ENCODE measurements at regions not wholly inside any gene's neighbourhood (a gene's known extent, or its start where the extent isn't known, plus 50 kb on each side); places are given as distances from the start of the nearest gene placed in this dataset.
A peak's percentile ranks its signal among the peaks of the same experiment; 100 is the strongest.
"Not testable (repeated sequence)": the region's sequence is repeated elsewhere in the genome, so short reads cannot be mapped to it uniquely, and the experiment has no call there.

DNA sequence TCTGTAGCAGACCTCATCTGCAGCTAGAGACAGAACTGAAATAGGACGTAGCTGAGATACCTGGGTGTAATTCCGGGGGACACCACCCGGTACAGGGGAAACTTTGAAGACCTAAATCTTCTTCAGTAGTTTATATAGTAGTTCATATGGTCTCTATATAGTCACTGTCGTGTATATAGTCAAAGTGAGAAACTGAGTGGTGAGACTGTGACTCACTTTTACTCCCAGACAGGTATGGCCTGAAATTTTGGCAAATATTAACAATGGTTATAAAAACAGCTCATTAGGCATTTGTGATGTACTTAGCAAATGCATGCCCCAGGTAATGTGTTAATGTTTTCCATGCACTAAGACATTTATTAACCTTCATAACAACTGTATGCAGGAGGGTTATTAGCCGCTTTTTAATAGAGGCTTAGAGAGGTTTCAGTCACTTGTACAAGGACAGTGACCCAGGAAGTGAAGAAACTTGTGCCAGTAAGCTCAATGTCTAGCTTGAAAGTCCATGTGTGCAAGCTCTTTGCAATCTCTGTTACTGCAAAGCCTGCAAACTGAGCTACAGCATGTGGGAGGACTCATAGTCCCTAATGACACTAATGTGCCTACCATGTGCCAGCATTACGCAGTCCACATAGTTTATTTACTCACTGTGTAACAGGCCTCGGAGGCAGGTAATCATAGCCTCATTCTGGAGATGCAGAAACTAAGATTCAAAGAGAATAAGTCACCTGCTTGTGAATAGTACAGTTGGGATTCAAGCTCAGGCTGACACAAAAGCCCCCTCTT lies 165.4 kb upstream of the CHD6 start:
- DNase-seq, result no peak

DNA sequence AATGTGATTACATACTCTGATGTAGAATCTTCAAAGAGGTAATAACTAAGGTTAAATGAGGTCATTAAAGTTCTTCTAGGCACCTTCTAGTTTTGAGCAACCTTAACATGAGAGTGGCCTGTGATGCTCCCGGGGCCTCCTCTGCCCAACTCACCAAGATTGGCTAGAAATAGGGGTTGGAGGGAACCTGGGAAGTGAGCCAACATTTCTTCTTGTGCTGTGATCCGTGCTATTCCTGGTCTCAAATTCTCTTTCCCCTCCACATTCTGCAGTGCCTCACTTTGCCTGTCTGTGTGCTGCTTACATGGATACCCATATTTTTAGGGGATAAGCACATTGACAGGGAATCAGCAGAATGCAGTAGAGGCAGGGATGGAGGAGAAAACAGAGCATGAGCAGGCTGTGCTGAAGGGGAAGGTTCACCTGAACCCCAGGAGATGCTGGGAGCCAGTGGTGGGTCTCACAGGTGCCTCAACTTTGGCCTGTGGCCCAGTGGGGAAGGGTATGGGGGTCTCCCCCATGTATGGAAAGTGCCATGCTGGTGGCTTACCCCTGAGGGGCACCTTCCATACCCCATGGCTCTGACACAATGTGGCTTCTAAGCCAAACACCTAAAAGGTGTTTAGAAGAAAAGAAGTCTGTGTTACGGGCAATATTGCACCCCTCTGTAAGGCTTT lies 164.7 kb upstream of the CHD6 start:
- DNase-seq, result no peak

DNA sequence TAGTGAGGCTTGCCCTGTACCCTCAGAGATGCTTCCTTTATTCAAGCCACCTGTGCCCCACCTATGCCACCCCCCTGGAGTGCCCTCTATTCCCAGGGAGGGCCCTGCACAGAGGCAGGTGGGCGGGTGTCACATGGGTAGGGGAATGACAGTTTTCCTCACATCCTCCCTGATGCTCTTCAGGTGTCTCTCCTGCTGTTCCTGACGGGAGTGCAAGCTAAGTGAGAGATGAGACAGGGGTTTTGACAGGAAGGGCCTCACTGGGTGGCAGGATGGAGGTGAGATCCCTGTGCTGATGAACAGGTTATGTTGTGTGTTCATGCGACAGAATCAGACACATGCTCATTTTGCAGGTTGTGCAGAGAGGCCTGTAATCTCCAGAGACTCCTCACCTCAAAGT lies 164.1 kb upstream of the CHD6 start:
- DNase-seq, result no peak

DNA sequence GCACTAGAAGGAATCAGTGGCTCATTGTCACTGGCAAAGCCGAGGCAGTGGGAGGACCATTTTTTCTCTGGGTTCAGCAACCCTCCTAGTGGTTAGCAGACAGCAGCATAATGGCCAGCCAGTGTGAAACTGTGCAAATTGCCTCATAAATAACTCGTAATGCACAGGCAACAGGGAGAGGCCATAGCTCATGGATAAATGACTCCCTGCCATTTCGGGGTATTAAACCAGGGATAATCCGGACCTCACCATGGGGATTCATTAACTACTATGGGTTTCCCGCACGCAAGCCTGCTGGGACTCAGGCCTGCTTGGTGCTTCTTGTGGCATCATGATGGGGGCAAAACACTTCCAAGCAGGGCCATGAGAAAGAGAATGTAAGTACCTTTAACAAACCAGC lies 158.2 kb upstream of the CHD6 start:
- DNase-seq, result no peak

DNA sequence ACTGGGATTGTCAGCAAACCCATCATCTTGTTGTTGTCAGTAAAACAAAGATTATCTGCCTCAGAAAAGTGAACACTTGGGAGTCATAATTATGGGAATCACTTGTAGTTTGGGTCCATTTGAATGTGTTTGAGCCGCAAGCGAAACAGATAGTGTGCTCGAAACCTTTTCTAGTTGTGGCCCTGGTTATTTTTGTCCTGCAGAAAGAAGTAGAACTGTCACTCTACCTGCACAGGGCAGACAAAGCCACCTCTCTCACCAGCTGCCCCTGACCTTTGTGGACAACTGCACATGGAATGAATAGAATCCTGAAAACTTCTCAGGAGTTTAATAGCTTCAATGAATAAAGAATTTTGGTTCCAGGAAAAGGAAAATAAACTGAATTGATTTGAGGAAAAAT lies 156.1 kb upstream of the CHD6 start:
- DNase-seq, result no peak

DNA sequence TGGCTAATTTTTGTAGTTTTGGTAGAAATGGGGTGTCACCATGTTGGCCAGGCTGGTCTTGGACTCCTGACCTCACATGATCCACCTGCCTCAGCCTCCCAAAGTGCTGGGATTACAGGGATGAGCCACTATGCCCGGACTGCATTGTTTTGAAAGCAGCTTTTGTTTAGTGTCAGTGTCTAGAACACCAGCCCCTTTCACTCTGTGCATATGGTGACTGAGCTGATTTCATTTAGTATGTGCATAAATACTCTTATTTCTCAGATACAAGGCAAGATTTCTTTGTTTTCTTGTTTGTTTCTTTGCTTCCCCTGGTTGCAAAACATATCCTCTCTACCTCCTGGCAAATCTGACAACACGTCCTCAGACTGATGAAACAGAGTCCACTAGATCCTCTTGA lies 152.8 kb upstream of the CHD6 start:
- no peak for DNase-seq

DNA sequence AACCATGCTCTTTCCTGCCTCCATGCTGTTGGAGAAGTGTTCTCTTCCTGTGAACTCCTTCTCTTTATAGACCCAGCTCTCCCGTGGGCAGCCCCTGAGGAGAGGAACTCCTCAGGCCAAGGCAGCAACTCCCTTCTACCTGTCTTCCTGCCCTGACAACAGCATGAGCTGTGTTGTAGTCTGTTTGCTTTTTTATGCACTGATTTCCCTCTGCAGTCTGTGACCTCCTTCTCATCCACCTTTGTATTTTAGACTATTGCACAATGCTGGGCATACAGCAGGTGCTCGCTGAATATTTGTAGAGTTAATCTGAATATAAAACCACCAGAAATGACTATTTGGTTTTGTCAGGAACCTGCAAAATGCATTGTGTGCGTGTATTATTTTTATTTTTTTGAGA lies 152.2 kb upstream of the CHD6 start:
- no peak for DNase-seq

DNA sequence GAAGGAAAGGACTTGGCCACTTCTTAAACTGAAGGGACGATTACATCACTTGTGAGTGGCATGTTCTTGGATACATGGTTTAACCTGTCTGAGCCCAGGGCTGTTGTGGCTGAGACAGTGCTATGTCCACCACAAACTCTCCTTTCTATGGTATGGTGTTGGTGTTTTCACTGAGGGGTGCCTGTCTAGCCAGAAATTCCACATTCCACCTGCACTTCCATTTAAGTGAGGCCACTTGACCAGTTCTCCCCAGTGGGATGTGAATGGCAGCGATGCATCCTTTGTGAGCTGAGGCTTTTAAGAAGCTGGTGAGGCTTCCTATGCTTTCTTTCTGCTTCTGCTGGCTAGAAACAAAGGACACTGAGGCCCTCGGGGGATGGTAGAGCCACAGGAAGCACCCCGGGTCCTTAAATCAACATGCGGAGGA lies 151.4 kb upstream of the CHD6 start:
- no peak for DNase-seq

DNA sequence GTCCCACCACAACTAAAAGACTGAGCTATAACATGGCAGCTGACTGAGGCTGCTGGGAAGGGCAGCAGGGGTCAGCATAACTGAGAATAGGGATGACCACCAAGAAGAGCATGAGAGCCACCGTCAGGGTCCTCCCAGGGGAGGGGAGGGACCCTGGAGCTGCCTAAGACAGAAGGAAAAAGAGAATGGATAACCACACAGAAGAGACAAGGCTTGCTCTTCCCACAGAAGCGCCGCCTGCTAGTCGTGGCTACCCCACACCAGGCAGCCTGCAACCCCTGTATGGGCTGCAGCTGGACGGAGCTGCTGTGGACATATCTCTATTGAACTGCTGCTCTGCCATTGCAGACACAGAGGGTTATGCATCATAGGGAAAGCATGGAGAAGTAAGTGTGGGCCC lies 132.0 kb upstream of the CHD6 start:
- no peak for DNase-seq

DNA sequence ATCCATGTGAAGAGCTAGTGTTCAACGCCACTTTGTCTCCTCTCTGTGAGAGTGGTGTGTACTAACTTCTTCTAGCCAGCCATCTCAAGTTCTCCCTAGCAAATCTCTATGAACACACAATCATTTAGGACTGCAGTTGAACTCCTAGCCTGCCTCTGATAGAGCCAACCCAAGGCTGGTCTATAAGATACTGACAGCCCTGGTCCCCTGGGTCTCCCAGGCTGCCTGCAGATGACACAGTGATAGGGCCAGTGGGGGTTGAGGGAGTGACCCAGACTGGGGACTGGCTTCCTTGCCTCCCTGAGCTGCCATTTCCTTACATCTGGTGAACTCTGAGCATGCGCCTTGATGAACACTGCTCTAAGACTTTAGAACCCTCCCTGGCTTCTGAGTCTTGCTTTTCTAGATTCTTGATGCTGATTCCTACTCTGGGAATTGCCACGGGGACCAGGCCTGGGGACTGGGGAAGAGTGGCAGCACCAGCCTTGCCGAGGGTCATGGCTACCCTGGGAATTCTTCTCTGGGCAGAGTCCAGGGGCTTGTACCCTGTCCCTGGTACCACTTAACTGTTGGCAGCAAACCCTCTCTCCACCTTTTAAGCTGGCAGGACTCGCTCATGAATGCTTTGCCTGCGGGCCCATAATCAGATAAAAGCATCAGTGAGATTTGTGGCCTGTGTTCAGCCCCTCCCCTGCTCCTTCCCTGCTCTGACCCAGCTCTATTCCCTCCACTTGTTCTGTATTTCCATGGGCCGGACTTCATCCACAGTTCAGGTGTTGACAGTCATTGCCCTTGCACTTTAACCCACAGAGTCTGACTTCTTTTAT lies 130.8 kb upstream of the CHD6 start:
- DNase-seq, result no peak

DNA sequence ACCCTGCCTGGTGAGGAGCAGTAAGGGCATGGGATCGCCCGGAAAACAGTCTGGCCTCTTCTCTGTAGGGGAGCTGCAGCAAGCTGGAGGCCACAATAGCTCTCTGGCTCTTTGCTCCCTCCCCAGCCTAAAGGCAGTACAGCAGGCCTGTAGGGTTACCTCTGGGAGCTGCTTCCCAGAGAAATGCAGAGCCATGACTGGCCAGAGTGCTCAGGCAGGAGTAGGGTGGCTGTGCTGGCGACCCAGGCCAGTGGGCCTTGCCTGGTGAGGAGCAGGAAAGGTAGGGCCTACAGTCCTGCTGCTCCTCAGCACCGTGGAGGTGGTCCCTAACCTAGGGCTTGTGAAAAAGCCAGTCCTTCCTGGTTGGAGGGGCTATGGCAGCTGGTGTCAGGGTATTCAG lies 129.9 kb upstream of the CHD6 start:
- DNase-seq, result no peak

DNA sequence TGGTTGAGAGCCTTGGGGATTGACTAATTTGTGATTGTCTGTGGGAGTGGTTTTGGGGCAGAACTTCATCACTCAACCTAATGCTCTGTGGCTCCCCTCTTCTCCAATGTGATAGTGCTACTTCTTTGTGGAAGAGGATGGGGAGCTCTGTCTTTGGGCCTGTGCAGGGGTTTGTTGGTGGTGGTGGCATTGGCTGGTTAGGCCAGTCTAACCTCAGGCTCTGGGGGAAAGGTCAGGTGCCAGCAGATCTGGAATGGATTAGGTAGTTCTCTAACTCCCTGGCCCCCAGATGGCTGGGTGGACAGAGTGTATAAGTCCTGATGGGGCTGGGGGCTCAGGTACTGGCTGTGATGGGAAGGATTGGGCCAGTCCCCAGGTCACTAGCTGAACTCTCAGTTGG lies 129.0 kb upstream of the CHD6 start:
- no peak for DNase-seq

DNA sequence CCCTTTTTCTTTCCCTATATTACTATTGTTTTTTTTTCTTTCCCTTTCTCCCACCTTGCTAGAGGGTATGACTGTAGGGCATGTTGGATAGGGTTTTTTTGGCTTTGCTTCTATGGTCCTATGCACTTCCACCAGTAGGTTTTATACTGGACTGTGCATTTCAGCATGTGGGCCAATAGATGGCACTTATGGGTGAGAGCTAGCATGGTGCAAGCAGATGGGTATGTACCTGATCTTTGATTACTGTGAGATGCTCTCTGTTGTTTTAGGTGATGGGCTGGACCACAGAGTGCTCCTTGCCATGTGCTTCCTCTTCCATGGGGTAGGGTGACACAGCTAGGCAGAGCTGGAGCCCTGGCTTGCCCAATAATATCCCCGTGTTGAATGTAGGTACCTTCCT lies 128.5 kb upstream of the CHD6 start:
- DNase-seq, result no peak

DNA sequence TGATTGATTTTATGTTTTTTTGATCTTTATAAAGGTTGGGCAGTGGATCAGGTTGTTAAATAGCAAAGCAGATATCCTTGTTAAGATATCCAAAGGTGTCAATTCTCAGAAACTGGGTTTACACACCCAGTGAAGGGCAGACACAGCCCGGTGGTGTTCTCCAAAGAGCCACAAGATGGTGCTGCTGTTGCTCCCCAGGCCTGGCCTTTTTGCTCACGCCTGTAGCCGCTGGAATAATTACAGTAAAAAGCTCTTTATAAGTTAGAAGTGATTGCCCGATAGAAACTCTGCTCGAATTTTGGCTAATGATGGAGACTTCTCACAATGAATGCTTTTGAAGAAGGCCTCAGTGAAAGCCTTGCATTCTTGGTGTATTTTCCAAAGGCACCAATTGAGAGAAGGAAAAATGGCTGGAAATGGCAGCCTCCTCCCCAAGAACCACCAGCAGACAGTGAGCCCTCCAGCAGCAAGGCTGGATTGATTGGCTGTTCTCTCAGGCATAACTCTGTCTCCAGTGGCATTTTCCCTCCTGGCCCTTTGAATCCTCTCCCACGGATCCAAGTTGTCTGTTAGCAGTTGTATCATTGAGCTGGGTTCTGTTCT lies 120.5 kb upstream of the CHD6 start:
- DNase-seq, result no peak

DNA sequence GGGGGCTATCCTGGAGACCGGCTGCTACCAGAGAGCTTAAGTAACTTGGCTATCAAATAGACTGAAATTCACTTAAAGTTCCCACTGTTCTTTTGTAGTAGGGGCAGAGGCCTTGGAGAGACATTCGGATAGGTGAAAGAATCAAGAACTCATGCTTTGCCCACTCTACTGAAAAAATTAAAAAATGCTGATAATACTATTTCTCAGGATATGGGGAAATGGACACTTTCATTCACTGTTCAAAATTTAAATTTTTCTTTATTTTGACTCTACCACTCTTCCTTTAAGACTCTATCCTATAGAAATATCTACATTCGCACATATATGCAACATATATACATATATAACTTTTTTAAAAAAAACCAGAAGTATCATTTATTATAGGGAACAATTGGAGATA lies 117.8 kb upstream of the CHD6 start:
- DNase-seq, result no peak

DNA sequence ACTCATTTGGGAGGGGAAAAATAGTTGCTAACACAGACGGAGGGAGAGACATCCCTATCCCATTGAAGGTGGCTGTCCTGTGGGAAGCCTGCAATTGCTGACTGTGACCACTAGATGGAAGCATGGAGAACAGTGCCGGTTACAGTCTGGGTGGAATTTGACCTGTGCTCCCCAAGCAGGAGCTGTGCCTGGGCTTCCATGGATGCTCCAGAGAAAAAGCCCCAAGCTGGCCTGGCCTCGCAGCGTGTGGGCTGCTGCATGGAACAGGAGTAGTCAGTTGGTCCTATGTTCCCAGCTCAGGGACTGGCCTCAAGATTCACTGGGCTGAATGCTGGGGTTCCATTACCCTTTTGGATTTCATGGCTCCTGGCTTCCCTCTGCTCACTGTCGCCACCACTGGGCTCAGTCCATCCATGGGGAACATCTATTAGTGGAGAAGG lies 116.3 kb upstream of the CHD6 start:
- DNase-seq, result peak; percentile 19

DNA sequence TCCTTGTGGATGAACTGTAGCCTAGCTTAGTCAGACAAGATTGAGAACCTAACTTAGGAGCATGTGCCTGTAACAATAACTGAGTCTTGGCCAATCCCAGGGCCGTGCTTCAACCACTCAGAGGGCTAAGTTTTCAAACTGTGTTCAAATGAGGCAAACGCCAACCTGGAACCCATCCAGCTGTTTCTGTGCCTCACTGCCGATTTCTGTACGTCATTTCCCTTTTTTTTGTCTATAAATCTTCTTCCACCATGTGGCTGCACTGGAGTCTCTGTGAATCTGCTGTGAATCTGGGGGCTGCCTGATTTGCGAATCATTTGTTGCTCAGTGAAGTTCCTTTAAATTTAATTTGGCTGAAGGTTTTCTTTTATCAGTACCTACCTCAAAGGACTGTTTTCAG lies 115.0 kb upstream of the CHD6 start:
- no peak for DNase-seq

DNA sequence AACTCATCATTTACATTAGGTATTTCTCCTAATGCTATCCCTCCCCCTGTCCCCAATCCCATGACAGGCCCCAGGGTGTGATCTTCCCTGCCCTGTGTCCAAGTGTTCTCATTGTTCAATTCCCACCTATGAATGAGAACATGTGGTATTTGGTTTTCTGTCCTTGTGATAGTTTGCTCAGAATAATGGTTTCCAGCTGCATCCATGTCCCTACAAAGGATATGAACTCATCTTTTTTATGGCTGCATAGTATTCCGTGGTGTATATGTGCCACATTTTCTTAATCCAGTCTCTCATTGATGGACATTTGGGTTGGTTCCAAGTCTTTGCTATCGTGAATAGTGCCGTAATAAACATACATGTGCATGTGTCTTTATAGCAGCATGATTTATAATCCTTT lies 113.0 kb upstream of the CHD6 start:
- DNase-seq, result not testable (repeated sequence)

DNA sequence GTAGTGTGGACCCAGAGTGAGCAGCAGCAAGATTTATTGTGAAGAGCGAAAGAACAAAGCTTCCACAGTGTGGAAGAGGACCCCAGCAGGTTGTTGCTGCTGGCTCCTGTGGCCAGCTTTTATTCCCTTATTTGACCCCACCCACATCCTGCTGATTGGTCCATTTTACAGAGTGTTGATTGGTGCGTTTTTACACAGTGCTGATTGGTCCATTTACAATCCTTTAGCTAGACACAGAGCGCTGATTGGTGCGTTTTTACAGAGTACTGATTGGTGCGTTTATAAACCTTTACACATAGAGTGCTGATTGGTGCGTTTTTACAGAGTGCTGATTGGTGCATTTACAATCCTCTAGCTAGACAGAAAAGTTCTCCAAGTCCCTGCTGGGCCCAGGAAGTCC lies 109.5 kb upstream of the CHD6 start:
- DNase-seq, result not testable (repeated sequence)

DNA sequence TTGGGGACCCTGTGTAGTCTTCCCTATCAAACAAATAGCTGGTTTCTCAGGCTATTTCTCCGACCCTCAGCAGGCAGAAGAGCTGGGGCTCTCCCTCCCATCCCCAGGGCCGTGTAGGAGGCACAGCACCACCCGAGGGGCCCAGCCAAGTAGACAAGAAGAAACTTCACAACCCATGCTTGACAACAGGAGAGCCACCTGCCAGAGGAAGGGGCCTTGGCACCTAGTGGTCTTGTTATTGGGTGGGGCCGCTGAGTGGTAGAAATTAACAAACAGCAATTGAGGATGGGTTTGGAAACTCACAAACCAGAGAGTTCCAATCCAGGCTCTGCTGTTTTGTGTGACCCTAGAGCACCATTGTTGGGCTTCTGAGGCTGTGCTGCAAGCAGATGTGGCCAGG lies 108.5 kb upstream of the CHD6 start:
- no peak for DNase-seq

DNA sequence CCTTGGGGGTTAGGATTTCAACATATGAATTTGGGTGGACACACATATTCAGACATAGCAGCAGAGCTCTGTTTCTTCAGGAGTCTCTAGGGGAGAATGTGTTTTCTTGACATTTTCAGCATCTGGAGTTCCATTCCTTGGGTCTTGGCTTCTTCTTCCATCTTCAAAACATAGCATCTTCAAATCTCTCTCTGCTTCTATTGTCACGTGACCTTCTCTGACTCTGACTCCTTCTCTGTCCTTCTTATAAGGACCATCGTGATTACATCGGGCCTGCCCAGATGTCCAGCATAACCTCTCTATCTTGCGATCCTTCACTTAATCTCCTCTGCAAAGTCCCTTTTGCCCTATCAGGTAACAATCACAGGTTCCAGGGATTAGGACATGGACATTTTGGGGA lies 101.0 kb upstream of the CHD6 start:
- DNase-seq, result no peak

DNA sequence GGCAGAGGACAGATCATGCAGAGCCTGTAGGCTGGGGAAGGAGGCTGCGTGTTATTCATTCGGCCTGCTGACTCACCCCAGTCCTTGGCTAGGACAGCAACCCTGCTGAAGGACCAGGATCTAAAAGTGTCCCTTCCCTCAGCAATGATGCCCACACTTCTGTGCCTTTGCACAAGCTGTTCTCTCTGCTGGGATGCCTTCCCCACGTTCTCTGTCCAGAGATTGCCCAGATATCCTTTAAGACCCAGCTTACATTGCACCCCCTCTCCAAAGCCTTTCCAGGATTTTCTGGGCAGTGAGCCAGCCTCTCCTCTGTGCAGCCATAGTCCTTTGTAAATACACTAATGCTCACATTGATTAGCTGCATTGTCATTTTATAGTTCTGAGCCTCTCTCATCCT lies 99.3 kb upstream of the CHD6 start:
- no peak for DNase-seq

DNA sequence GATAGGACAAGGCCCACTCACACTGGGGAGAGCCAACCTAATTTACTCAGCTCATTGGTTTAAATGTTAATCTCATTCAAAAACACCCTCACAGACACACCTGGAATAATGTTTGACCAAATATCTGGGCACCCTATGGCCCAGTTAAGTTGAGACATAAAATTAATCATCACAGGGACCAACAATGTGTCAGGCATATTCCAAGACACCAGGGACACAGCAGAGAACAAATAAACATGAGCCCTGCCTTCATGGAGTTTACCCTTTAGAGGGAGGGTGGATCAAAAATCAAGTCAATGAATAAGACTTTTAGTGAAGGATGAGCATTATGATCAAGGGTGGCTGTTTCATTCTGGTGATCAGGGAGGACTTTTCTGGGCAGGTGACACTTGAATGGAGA lies 98.7 kb upstream of the CHD6 start:
- no peak for DNase-seq

All from GOT3 (cell line).